Ecto neural progenitor cell (in vitro differentiated cells): ENCODE measurements at regions not wholly inside any gene's neighbourhood (a gene's known extent, or its start where the extent isn't known, plus 50 kb on each side); places are given as distances from the start of the nearest gene placed in this dataset.
"Not testable (repeated sequence)": the region's sequence is repeated elsewhere in the genome, so short reads cannot be mapped to it uniquely, and the experiment has no call there.

ENCODE experiments used
- DNase-seq: peaks from one replicate; pipeline ENCODE4 v3.0.0-alpha.2; 2018; ENCODE audit warnings: low spot score

GRCh38 chr6:50962213-50962759, 143.6 kb downstream of the TFAP2B start:
- DNase-seq, result no peak

- no peak for DNase-seq
These were observed 145.3 kb downstream of the TFAP2B start for GRCh38 chr6:50963952-50964351.

- no peak for DNase-seq
These were observed 146.8 kb downstream of the TFAP2B start for GRCh38 chr6:50965495-50965894.

GRCh38 chr6:50966532-50966931, 147.9 kb downstream of the TFAP2B start:
- DNase-seq, result no peak

GRCh38 chr6:50966986-50967385, 148.3 kb downstream of the TFAP2B start:
- no peak for DNase-seq

- DNase-seq, result not testable (repeated sequence)
These were observed 149.6 kb downstream of the TFAP2B start for GRCh38 chr6:50968246-50968645.

- no peak for DNase-seq
These were observed 152.2 kb downstream of the TFAP2B start for GRCh38 chr6:50970908-50971307.

- no peak for DNase-seq
These were observed 154.8 kb downstream of the TFAP2B start for GRCh38 chr6:50973464-50973863.

GRCh38 chr6:50974319-50974718, 155.6 kb downstream of the TFAP2B start:
- DNase-seq, result no peak

- DNase-seq, result no peak
These were observed 156.5 kb downstream of the TFAP2B start for GRCh38 chr6:50975216-50975615.

GRCh38 chr6:50976907-50977306, 158.2 kb downstream of the TFAP2B start:
- DNase-seq, result no peak

GRCh38 chr6:50977796-50978195, 159.1 kb downstream of the TFAP2B start:
- no peak for DNase-seq

GRCh38 chr6:50978380-50979170, 159.9 kb downstream of the TFAP2B start:
- DNase-seq, result no peak

- no peak for DNase-seq
These were observed 160.5 kb downstream of the TFAP2B start for GRCh38 chr6:50979171-50979525.

- DNase-seq, result no peak
These were observed 165.5 kb downstream of the TFAP2B start for GRCh38 chr6:50984135-50984534.

- no peak for DNase-seq
These were observed 167.6 kb downstream of the TFAP2B start for GRCh38 chr6:50986319-50986718.

- DNase-seq, result no peak
These were observed 170.5 kb downstream of the TFAP2B start for GRCh38 chr6:50989123-50989522.

- DNase-seq, result no peak
These were observed 172.2 kb downstream of the TFAP2B start for GRCh38 chr6:50990750-50991446.

GRCh38 chr6:50992232-50992631, 173.6 kb downstream of the TFAP2B start:
- DNase-seq, result no peak

- no peak for DNase-seq
These were observed 174.3 kb downstream of the TFAP2B start for GRCh38 chr6:50992704-50993625.

GRCh38 chr6:50993941-50994720, 175.5 kb downstream of the TFAP2B start:
- no peak for DNase-seq
